NT2/D1 (cell line): ENCODE measurements at regions not wholly inside any gene's neighbourhood (a gene's known extent, or its start where the extent isn't known, plus 50 kb on each side); places are given as distances from the start of the nearest gene placed in this dataset.

Experiments
- SUZ12 ChIP-seq: IDR thresholded peaks from 2 replicates; pipeline ENCODE4 v1.6.1; 2011; ENCODE audit not compliant: insufficient read length, insufficient read depth; ENCODE audit errors: extremely low read depth
- YY1 ChIP-seq: IDR thresholded peaks from 2 replicates; pipeline ENCODE4 v1.6.1; 2011; ENCODE audit not compliant: insufficient read length, insufficient read depth
- ZNF274 ChIP-seq: IDR thresholded peaks from 2 replicates; pipeline ENCODE4 v1.6.1; 2011; ENCODE audit warnings: mild to moderate bottlenecking, low read depth, low read length

- no peak for TF ChIP-seq YY1
- no peak for TF ChIP-seq ZNF274
- no peak for TF ChIP-seq SUZ12
These were observed 58.2 kb upstream of the CD28 start for GRCh38 chr2:203648273-203648672.
